Vagina (tissue), 2 donors: ENCODE measurements at regions not wholly inside any gene's neighbourhood (a gene's known extent, or its start where the extent isn't known, plus 50 kb on each side); places are given as distances from the start of the nearest gene placed in this dataset.
"Not testable (repeated sequence)": the region's sequence is repeated elsewhere in the genome, so short reads cannot be mapped to it uniquely, and the experiment has no call there.

Experiments
- DNase-seq, 2 donors: peaks; one replicate each; pipeline ENCODE4 v3.0.0-alpha.2; 2017; ENCODE audit errors: extremely low spot score in 2 of 2
- H3K27ac ChIP-seq: fragments of 200-600 bp; sonication (generic); one replicate; pipeline ENCODE4 v1.5.1; 2019
- H3K27me3 ChIP-seq: fragments of 200-600 bp; sonication (generic); one replicate; pipeline ENCODE4 v1.5.1; 2019
- H3K36me3 ChIP-seq, 2 donors: fragments of 200-600 bp; sonication (generic); one replicate each; pipeline ENCODE4 v1.5.1; 2017 to 2019
- H3K4me1 ChIP-seq: fragments of 200-600 bp; sonication (generic); one replicate; pipeline ENCODE4 v1.5.1; 2019
- H3K4me3 ChIP-seq, 2 donors: fragments of 200-600 bp; sonication (generic); 1 replicate in 1 of 2; 2 replicates in 1 of 2; pipeline ENCODE4 v1.5.1; 2016 to 2019
- H3K9me3 ChIP-seq: fragments of 200-600 bp; sonication (generic); one replicate; pipeline ENCODE4 v1.5.1; 2019
- POLR2A ChIP-seq, 2 donors: fragments of 450-650 bp; IDR thresholded peaks; one replicate each; pipeline ENCODE4 v1.6.1; 2017; ENCODE audit warnings: antibody characterized with exemption in 2 of 2, mild to moderate bottlenecking in 2 of 2, moderate library complexity in 2 of 2
- POLR2AphosphoS5 ChIP-seq, 2 donors: sonication (generic); formaldehyde crosslinking; IDR thresholded peaks; one replicate each; pipeline ENCODE4 v1.9.0; 2017; ENCODE audit warnings: antibody characterized with exemption in 2 of 2, mild to moderate bottlenecking in 2 of 2, low read depth in 1 of 2; ENCODE audit not compliant: insufficient read depth in 1 of 2
- intact Hi-C: fragments of 100-400 bp; cut with DNase I; formaldehyde crosslinking; loops from one replicate; pipeline ENCODE4 v1.15.1; 2023
- TF ChIP-seq, protein P1 (sequence below), 3 experiments: fragments of 450-650 bp in 2 of 3; fragments of 200-600 bp in 1 of 3; sonication (generic) in 1 of 3; IDR thresholded peaks; one replicate each; pipeline ENCODE4 v1.5.1; 2017 to 2019; ENCODE audit warnings: antibody characterized with exemption in 3 of 3, mild to moderate bottlenecking in 2 of 3, moderate library complexity in 2 of 3

DNA sequence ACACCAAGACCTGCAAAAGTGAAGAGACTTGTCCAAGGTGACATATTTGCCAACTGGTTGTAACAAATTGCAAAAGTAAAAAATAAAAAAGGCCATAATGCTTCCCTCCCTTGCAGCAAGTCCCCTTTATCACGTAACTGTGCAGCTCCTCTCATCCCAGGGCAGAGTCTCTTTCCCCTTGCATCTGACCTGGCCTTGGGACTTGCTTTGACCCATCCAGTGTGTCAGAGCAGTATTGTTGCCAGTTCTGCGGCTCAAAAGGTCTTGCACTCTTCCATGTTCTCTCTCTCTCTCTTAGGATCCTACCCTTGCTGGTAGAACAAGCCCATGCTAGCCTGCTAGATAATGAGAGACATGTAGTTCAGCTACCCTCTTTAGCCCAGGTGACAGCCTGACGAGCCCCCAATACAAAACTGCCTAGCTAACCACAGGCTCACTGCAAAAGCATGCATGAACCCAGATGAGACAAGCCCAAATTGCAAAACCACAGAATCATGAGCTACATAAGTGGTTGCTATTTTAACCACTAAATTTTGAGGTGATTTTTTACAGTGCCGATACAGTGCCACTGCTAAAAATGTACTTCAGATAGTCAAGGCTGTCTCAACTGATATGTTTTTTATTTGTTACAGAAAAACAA lies 289.5 kb upstream of the PPARGC1A start:
- intact Hi-C loops, result no loop called here
- DNase-seq, result no peak
- H3K4me1 ChIP-seq, result no peaks in the 10 kb centered on the region
- no peak overlapping the region for H3K4me3 ChIP-seq
- H3K9me3 ChIP-seq, result no peaks in the 10 kb centered on the region
- no peak overlapping the region for H3K27ac ChIP-seq
- no peaks in the 10 kb centered on the region for H3K36me3 ChIP-seq
- no peaks in the 10 kb centered on the region for H3K27me3 ChIP-seq
- TF ChIP-seq POLR2A (IDR thresholded peaks at IDR 0.05) (no peak), POLR2AphosphoS5 (IDR thresholded peaks at IDR 0.05; ENCODE audit: insufficient read depth in 1 of 2, low read depth in 1 of 2) (no peak)
- TF ChIP-seq, protein P1, sequence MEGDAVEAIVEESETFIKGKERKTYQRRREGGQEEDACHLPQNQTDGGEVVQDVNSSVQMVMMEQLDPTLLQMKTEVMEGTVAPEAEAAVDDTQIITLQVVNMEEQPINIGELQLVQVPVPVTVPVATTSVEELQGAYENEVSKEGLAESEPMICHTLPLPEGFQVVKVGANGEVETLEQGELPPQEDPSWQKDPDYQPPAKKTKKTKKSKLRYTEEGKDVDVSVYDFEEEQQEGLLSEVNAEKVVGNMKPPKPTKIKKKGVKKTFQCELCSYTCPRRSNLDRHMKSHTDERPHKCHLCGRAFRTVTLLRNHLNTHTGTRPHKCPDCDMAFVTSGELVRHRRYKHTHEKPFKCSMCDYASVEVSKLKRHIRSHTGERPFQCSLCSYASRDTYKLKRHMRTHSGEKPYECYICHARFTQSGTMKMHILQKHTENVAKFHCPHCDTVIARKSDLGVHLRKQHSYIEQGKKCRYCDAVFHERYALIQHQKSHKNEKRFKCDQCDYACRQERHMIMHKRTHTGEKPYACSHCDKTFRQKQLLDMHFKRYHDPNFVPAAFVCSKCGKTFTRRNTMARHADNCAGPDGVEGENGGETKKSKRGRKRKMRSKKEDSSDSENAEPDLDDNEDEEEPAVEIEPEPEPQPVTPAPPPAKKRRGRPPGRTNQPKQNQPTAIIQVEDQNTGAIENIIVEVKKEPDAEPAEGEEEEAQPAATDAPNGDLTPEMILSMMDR (IDR thresholded peaks at IDR 0.05), result no peak

DNA sequence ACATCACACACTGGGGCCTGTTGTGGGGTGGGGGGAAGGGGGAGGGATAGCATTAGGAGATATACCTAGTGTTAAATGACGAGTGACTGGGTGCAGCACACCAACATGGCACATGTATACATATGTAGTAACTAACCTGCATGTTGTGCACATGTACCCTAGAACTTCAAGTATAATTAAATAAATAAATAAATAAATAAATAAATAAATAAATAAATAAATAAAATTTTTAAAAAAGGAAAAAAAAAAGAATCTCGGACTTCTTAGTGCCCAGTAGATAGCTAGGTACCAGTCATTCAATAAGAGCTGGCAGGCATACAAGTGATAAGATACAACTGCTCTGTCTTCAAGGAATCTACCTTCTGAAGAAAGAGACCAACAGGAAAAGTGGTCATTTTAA lies 287.6 kb upstream of the PPARGC1A start:
- H3K4me3 ChIP-seq, H3K36me3 ChIP-seq, H3K4me1 ChIP-seq, H3K9me3 ChIP-seq, DNase-seq, intact Hi-C loops, H3K27ac ChIP-seq, H3K27me3 ChIP-seq: not testable (repeated sequence)

DNA sequence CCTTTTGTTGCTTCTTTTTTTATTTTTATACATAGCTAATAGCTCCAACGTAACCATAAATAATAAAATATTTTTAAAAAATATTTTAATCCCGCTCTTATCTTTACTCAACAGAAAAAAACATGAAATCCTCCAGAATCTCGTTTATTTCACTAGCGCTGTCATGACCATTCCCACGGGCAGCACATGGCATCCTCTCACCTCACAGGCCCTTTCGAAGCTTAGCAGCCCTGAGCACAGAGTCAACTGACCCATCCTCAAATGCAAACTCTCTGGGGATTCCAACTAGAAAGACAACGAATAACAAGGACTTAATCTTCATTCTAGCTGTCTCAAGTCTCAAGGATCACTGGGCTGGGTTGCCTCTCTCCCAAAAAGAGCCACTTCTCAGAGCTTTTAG lies 285.9 kb upstream of the PPARGC1A start:
- TF ChIP-seq POLR2A (IDR thresholded peaks at IDR 0.05) (no peak), POLR2AphosphoS5 (IDR thresholded peaks at IDR 0.05; ENCODE audit: insufficient read depth in 1 of 2, low read depth in 1 of 2) (no peak)
- TF ChIP-seq, protein P1 (IDR thresholded peaks at IDR 0.05), result no peak
- no peak overlapping the region for H3K4me3 ChIP-seq
- no peak overlapping the region for H3K27ac ChIP-seq
- no peaks in the 10 kb centered on the region for H3K36me3 ChIP-seq
- intact Hi-C loops, result no loop called here
- H3K9me3 ChIP-seq, result no peaks in the 10 kb centered on the region
- no peaks in the 10 kb centered on the region for H3K27me3 ChIP-seq
- no peaks in the 10 kb centered on the region for H3K4me1 ChIP-seq
- no peak for DNase-seq

DNA sequence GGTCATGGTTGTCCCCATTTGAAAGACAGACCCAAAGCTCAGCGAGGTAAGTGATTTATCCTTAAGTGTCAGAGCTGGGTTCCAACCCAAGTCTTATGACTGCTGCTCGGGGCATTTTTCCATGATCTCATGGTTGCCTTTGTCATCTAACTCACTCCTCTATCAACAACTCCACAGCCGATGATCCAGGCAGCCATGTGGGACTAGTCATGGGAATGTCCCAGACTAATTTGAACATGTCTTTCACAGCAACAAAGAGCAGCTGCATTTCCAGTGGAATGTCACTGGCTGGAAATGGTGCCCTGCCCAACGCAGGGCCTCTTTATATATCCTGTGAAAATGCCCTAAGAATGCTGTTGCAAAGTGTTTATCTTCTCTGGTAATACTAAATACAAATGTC lies 284.8 kb upstream of the PPARGC1A start:
- intact Hi-C loops, result no loop called here

DNA sequence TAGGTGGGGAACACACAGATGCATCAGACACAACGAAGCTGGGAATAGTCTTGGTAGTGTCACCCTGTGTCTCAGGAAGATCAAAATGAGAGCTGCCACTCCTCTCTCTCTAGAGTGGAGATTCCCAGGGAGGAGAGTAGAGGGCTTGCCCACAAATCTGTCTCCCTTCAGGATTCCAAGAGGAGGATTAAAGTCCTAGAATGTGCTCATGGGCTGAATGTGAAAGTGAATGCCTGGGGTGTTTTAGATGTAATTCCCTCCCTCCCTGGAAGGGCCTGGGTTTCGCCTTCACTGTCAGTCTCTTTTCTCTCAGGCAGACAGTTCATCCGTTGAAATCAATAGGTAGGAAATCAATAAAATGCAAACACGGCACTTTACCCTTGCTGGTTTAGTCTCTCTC lies 282.6 kb upstream of the PPARGC1A start:
- intact Hi-C loops, result no loop called here
- Histone ChIP-seq H3K4me1 (no peaks in the 10 kb centered on the region), H3K27me3 (no peaks in the 10 kb centered on the region), H3K9me3 (no peaks in the 10 kb centered on the region), H3K36me3 (no peaks in the 10 kb centered on the region), H3K4me3 (no peak overlapping the region), H3K27ac (no peak overlapping the region)
- TF ChIP-seq, protein P1 (IDR thresholded peaks at IDR 0.05), result no peak
- TF ChIP-seq POLR2AphosphoS5 (IDR thresholded peaks at IDR 0.05; ENCODE audit: insufficient read depth in 1 of 2, low read depth in 1 of 2), result no peak
- TF ChIP-seq POLR2A (IDR thresholded peaks at IDR 0.05), result no peak
- DNase-seq, result no peak

More for the DNA sequence above, 284.8 kb upstream of the PPARGC1A start:
- no peak for DNase-seq
- Histone ChIP-seq H3K27me3 (no peaks in the 10 kb centered on the region), H3K9me3 (no peaks in the 10 kb centered on the region), H3K4me1 (no peaks in the 10 kb centered on the region), H3K4me3 (no peak overlapping the region), H3K36me3 (no peaks in the 10 kb centered on the region), H3K27ac (no peak overlapping the region)
- TF ChIP-seq, protein P1 (IDR thresholded peaks at IDR 0.05), result no peak
- no peak for TF ChIP-seq POLR2A (IDR thresholded peaks at IDR 0.05)
- TF ChIP-seq POLR2AphosphoS5 (IDR thresholded peaks at IDR 0.05; ENCODE audit: insufficient read depth in 1 of 2, low read depth in 1 of 2), result no peak
